MG63 (cell line): ENCODE measurements at regions not wholly inside any gene's neighbourhood (a gene's known extent, or its start where the extent isn't known, plus 50 kb on each side); places are given as distances from the start of the nearest gene placed in this dataset.
"Not testable (repeated sequence)": the region's sequence is repeated elsewhere in the genome, so short reads cannot be mapped to it uniquely, and the experiment has no call there.

Experiments
- DNase-seq: peaks from one replicate; pipeline ENCODE4 v3.0.0-alpha.2; 2020
- H3K27me3 ChIP-seq: fragments of 250-450 bp; sonication (Bioruptor Pico); 2 replicates; pipeline ENCODE4 v1.5.1; 2020; ENCODE audit warnings: mild to moderate bottlenecking, moderate library complexity
- H3K36me3 ChIP-seq: fragments of 250-450 bp; sonication (Bioruptor Pico); 2 replicates; pipeline ENCODE4 v1.5.1; 2020; ENCODE audit warnings: mild to moderate bottlenecking, moderate library complexity
- H3K4me3 ChIP-seq: fragments of 250-450 bp; sonication (Bioruptor Pico); 2 replicates; pipeline ENCODE4 v1.5.1; 2020; ENCODE audit warnings: mild to moderate bottlenecking, moderate library complexity
- H3K9me3 ChIP-seq: fragments of 250-450 bp; sonication (Bioruptor Pico); 2 replicates; pipeline ENCODE4 v1.5.1; 2020; ENCODE audit warnings: mild to moderate bottlenecking, moderate library complexity

- Histone ChIP-seq H3K9me3 (peaks cover under 1% of the 10 kb centered on the region; the same call in 1 of the 2 replicates), H3K4me3 (peak overlapping the region; percentile 12; the same call in 1 of the 2 replicates), H3K36me3 (no peaks in the 10 kb centered on the region), H3K27me3 (no peaks in the 10 kb centered on the region)
- no peak for DNase-seq
Observed at GRCh38 chr16:58828901-58829545, 94.9 kb upstream of the GOT2 start.

DNA sequence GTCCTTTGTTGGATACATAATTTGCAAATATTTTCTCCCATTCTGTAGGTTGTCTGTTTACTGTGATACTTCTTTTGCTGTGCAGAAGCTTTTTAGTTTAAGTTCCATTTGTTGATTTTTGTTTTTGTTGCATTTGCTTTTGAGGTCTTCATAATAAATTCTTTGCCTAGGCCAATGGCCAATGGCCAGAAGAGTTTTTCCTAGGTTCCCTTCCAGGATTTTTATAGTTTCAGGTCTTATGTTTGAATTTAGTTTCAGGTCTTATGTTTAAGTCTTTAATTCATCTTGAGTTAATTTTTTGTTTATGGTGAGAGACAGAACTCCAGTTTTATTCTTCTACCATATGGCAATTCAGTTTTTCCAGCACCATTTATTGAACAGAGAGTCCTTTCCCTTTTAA is 90.1 kb upstream of the GOT2 start:
- DNase-seq: no peak
- no peak overlapping the region for H3K4me3 ChIP-seq
- peaks cover 22% of the 10 kb centered on the region for H3K9me3 ChIP-seq
- no peaks in the 10 kb centered on the region for H3K36me3 ChIP-seq
- no peaks in the 10 kb centered on the region for H3K27me3 ChIP-seq

DNA sequence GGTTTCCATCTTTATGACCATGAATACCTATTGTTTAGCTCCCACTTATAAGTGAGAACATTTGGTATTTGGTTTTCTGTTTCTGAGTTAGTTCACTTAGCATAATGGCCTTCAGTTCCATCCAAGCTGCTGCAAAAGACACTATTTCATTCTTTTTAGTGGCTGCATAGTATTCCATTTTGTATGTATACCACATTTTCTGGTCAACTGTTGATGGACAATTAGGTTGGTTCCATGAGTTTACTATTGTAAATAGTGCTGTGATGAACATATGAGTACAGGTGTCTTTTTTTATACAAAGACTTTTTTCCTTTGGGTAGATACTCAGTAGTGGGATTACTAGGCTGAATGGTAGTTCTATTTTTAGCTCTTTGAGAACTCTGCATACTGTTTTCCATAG is 87.8 kb upstream of the GOT2 start:
- Histone ChIP-seq H3K4me3 (no peak overlapping the region), H3K27me3 (no peaks in the 10 kb centered on the region), H3K9me3 (peaks cover 22% of the 10 kb centered on the region), H3K36me3 (no peaks in the 10 kb centered on the region)
- DNase-seq: no peak

- no peak for DNase-seq
- H3K36me3 ChIP-seq: no peaks in the 10 kb centered on the region
- no peak overlapping the region for H3K4me3 ChIP-seq
Observed at GRCh38 chr16:58820411-58820810, 86.3 kb upstream of the GOT2 start.

GRCh38 chr16:58815181-58815888 is 81.2 kb upstream of the GOT2 start:
- no peaks in the 10 kb centered on the region for H3K27me3 ChIP-seq
- H3K36me3 ChIP-seq: no peaks in the 10 kb centered on the region
- H3K4me3 ChIP-seq: no peak overlapping the region
- H3K9me3 ChIP-seq: no peaks in the 10 kb centered on the region; the same call in 1 of the 2 replicates
- DNase-seq: no peak

More at GRCh38 chr16:58820411-58820810, 86.3 kb upstream of the GOT2 start:
- no peaks in the 10 kb centered on the region for H3K27me3 ChIP-seq
- H3K9me3 ChIP-seq: peaks cover 22% of the 10 kb centered on the region

DNA sequence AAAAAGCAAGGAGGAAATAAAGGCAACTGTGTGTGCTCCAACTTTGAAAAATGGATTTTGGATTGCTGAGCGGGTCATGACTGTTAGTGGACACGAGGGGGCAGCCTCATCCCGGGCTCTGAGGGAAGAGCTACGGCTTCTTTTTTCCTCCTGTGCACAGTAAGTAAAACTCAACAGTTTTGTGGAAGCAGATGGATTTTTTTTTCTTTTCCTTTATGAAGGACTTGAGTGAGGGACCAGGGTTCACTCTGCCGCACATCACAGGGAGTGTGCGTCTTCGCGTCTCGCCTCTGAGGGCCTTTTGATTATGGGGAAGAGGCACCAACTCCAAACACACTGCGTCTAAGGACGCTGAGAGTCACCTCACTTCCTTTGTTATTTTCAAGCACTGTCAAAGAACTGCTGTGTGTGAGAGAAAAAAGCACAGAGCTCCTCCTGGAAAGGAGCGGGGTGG is 80.3 kb upstream of the GOT2 start:
- H3K4me3 ChIP-seq: peak overlapping the region; percentile 39
- no peaks in the 10 kb centered on the region for H3K36me3 ChIP-seq
- peak; percentile 55 for DNase-seq
- no peaks in the 10 kb centered on the region for H3K27me3 ChIP-seq
- H3K9me3 ChIP-seq: no peaks in the 10 kb centered on the region; the same call in 1 of the 2 replicates

DNA sequence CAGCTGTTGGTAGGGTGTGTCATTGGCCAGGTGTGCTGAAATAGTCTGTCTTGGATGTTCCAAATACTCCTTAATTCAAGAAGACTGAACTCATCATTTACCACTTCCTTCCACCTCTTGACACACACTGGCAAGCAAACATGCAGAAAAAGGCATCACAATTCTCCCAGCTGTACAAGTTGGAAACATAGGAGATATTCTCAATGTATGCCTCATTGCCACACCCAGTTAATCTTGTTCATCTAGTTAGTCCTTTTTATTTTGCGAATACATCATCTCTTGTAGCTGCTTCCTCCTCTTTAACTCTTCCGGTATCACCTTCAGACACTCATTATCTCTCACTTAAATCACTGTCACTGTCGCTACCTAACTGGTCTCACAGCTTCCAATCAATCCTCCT is 75.1 kb upstream of the GOT2 start:
- DNase-seq: no peak

GRCh38 chr16:58807276-58807675 is 73.2 kb upstream of the GOT2 start:
- H3K27me3 ChIP-seq: no peaks in the 10 kb centered on the region
- no peak for DNase-seq
- H3K4me3 ChIP-seq: no peak overlapping the region
- peaks cover 22% of the 10 kb centered on the region for H3K9me3 ChIP-seq
- no peaks in the 10 kb centered on the region for H3K36me3 ChIP-seq

More for the DNA sequence above, 75.1 kb upstream of the GOT2 start:
- Histone ChIP-seq H3K4me3 (no peak overlapping the region), H3K27me3 (no peaks in the 10 kb centered on the region), H3K9me3 (peaks cover 10% of the 10 kb centered on the region), H3K36me3 (no peaks in the 10 kb centered on the region)

GRCh38 chr16:58801838-58802237 is 67.7 kb upstream of the GOT2 start:
- DNase-seq: no peak
- Histone ChIP-seq H3K36me3 (no peaks in the 10 kb centered on the region), H3K27me3 (no peaks in the 10 kb centered on the region), H3K9me3 (peaks cover 38% of the 10 kb centered on the region), H3K4me3 (no peak overlapping the region)

DNA sequence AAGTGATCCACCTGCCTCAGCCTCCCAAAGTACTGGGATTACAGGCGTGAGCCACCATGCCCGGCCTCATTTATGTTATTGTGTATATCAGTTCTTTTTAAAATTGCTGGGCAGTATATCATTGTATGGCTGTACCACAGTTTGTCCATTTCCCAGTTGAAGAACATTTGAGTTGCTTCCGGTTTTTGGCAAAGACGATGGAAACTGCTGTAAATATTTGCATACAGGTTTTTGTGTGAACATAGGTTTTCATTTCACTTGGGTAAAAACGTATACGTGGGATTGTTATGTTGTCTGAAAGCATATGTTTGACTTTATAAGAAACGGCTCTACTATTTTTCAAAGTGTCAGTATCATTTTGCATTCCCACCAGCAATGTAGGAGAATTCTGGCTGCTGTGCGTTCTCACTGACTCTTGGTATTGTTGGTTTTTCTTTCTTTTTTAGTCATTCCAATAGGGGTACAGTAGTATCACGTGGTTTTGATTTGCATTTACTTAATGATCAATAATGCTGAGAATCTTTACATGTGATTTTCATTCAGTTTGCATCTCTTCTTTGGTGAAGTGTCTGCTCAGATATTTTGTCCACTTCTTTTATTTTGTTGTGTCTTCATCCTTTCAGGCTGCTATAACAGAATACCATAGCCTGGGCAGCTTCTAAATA is 63.2 kb upstream of the GOT2 start:
- H3K27me3 ChIP-seq: no peaks in the 10 kb centered on the region
- peaks cover 17% of the 10 kb centered on the region for H3K9me3 ChIP-seq
- no peaks in the 10 kb centered on the region for H3K36me3 ChIP-seq
- no peak for DNase-seq
- no peak overlapping the region for H3K4me3 ChIP-seq

DNA sequence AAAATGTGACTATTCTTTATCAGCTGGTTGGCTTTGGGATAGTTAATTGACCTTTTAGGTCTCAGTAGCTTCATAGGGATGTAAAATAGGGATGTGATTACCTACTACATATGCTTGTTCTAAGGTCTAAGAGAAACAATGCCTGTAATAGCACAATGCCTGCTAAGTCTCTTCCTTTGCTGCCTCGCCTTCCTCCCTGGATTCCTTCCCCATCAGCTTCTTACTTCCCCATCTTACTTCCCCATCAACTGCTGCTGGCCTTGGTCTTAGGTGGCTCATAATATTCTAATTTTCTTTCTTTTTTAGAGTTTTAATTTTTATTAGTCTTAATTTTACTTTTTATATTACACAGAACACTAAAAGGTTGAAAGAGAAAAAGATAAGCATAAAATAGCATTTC is 59.2 kb upstream of the GOT2 start:
- no peaks in the 10 kb centered on the region for H3K9me3 ChIP-seq
- no peak overlapping the region for H3K4me3 ChIP-seq
- no peaks in the 10 kb centered on the region for H3K27me3 ChIP-seq
- H3K36me3 ChIP-seq: no peaks in the 10 kb centered on the region
- DNase-seq: no peak

DNA sequence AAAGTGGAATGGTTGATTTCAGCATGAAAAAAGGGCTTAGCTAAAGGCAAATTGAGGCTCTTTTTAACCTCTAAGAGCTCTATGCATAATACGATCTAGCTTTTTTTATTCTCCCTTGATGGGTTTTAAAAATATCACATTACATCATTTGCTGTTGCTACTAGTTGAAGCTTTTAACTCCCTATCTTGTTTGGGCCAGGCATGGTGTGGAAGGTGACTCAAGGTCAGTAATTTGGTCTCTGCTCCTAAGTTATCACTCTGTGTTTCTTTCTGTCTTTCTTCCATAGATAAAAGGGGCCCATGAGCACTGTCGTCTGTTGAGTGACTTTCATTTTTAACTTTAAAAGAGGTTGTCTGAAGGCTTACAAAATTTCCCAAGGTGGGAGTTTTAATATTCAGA is 58.1 kb upstream of the GOT2 start:
- H3K9me3 ChIP-seq: no peaks in the 10 kb centered on the region
- no peaks in the 10 kb centered on the region for H3K27me3 ChIP-seq
- H3K4me3 ChIP-seq: no peak overlapping the region
- H3K36me3 ChIP-seq: no peaks in the 10 kb centered on the region
- DNase-seq: no peak

DNA sequence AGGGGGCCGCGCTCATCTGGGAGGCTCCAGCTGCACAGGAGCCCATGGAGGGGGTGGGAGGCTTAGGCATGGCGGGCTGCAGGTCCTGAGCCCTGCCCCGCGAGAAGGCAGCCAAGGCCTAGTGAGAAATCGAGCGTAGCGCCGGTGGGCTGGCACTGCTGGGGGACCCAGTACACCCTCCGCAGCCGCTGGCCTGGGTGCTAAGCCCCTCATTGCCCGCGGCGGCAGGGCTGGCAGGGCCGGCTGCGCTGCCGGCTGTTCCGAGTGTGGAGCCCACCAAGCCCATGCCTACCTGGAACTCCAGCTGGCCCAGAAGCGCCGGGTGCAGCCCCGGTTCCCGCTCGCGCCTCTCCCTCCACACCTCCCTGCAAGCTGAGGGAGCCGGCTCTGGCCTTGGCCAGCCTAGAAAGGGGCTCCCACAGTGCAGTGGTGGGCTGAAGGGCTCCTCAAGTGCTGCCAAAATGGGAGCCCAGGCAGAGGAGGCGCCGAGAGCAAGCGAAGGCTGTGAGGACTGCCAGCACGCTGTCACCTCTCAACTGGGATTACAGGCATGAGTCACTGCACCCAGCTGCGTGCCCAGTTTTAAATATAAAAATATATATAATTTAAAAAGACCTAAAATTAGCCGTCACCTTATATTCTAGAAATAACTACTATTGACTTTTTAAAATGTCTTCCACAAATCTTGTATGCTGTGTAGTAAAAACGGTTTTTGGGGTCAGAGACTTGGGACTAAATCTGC is 56.9 kb upstream of the GOT2 start:
- DNase-seq: peak; percentile 35
- not testable (repeated sequence) for H3K9me3 ChIP-seq, H3K27me3 ChIP-seq, H3K36me3 ChIP-seq, H3K4me3 ChIP-seq

- no peak for DNase-seq
- Histone ChIP-seq H3K9me3 (no peaks in the 10 kb centered on the region), H3K27me3 (no peaks in the 10 kb centered on the region), H3K36me3 (no peaks in the 10 kb centered on the region), H3K4me3 (no peak overlapping the region)
Observed at GRCh38 chr16:58789351-58789750, 55.2 kb upstream of the GOT2 start.
